Fibroblast of skin of scalp (primary cell): ENCODE measurements at regions not wholly inside any gene's neighbourhood (a gene's known extent, or its start where the extent isn't known, plus 50 kb on each side); places are given as distances from the start of the nearest gene placed in this dataset.

Source experiments
- DNase-seq: peaks from one replicate; pipeline ENCODE4 v3.0.0-alpha.2; 2013

DNA sequence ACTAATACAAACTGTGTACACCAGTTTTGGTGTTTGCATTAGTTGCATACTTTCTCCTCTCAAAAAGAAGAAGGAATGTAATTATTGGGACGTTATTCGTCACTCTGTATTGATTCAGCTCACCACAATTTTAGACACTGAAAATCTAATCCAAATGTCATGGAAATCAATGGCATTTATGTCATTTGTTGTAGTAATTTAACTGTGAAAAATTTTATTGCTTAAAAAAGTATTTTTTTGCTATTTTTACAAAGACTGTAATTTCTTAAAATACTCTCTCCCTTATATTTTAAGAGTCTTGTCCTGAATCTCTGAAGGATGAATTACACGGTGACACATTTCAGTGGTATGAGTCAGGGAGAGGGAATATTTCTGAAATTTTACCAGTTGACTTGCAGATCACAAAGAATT is 2117.6 kb downstream of the PCDH9 start:
- peak; percentile 82 for DNase-seq

DNA sequence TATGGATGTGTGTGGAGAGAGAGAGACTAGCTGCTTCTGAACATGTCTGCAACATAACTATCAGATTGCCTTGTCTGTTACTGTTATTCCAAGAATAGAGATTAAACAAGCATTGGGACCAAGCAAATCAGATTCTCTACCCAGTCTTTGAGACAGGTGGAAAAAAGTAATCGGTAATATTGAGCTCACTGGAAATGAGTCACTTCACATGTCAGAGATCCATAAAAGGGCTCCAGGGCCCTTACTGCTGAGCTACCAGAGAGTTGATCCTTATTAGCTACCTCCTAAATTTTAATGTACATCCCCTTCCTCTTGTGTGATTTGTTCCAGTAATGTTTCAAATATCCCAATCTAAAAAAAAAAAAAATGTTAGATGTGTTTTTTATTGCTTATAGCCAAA is 2118.0 kb downstream of the PCDH9 start:
- DNase-seq = no peak

DNA sequence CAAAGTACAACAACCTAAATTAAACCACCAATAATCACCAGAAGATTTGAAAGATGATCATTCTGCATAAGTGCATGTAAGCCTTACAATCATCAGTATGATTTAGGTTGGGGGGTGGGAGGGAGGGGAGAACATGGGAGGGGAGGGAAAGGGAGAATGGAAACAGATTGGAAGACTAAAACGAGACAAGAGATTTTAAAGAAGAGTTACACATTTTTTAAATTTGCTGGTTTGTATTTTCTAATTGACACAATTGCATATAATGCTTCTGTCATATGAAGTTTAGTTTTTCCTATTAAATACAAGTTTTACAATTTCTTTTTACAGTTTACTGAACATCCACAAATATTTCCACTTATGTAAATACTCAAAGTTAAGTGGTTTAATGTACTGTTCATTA is 2118.9 kb downstream of the PCDH9 start:
- no peak for DNase-seq

DNA sequence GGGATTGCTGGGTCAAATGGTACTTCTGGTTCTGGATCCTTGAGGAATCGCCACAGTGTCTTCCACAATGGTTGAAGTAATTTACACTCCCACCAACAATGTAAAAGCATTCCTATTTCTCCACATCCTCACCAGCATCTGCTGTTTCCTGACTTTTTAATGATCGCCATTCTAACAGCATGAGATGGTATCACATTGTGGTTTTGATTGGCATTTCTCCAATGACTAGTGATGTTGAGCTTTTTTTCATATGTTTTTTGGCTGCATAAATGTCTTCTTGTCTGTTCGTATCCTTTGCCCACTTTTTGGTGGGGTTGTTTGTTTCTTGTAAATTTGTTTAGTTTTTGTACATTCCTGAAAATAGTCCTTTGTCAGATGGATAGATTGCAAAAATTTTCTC is 2125.7 kb downstream of the PCDH9 start:
- peak; percentile 39 for DNase-seq

DNA sequence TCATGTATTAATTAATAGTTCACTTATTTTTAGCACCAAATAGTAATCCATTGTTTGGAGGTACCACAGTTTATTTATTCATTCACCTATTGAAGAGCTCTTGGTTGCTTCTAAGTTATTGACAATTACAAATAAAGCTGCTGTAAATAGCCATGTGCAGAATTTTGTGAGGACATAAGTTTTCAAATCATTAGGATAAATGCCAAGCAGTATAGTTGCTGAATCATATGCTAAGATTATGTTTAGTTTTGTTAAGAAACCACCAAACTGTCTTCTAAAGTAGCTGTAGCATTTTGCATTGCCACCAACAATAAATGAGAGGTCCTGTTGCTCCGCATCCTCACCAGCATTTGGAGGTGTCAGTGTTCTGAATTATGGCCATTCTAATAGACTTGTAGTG is 2126.8 kb downstream of the PCDH9 start:
- no peak for DNase-seq

DNA sequence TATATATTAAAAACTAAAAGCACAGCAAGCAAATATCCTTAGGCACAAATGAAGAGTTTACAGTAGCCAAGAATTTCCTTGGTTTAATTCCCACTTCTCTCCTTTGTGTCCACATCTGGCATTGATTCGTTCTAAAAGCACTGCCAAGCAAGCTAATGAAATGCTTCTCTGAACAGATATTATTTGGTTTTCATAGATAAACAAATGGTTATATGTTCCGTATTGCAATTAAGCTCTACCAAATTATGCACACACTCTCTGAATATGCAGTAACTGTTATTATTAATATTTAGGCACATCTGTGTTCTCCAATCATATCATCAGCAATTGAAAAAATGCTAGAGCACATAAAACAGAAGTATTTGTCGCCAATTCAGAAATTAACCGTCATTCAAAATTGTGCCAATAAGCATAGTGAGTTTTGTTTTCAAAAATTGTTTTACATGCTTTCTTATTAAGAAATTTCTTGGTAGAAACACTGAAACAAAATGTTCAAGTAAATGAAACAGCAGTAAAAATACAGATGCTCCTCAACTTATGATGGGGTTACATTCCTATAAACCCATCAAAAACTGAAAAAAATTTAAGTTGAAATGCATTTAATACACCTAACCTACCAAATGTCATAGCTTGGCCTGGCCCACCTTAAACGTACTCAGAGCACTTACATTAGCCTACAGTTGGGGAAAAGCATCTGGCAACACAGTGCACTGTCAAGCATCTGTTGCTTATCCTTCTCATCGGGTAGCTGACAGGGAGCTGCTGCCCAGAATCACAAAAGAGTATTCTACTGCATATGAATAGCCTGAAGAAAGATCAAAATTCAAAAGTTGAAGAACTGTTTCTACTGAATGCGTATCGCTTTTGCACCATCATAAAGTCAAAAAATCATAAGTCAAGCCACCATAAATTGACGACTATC is 2134.7 kb downstream of the PCDH9 start:
- peak; percentile 33 for DNase-seq

DNA sequence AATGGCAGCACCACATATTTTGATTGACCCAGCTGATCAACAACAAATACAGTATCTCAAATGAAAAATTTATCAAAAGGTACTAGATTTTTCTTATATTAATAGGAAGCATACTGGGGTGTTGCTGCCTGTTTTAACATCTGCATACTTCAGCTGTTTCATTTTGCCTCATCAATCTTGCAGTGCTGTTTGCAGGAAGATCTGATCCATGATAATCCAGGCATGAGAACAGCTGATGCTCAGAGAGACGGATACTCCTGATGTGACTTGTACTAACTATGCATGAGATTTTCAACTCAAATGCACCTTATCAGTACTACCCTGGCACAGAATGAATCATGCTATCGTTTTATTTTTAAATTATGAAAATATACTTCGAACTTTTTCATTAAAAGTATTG is 2136.8 kb downstream of the PCDH9 start:
- DNase-seq = no peak

DNA sequence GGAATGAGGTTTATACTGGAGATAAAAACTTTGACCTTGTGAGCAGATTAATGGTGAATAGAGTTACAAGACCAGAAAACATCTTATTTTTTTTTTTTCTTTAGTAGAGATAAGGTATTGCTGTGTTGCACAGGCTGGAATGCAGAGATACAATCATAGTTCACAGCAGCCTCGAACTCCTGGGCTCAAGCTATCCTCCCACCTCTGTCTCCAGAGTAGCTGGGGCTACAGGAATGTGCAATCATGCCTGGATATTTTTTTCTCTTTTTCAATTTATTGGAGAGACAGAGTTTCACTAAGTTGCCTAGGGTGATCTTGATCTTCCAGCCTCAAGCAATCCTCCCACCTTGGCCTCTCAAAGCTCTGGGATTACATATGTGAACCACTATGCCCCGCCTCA is 2139.1 kb downstream of the PCDH9 start:
- no peak for DNase-seq

DNA sequence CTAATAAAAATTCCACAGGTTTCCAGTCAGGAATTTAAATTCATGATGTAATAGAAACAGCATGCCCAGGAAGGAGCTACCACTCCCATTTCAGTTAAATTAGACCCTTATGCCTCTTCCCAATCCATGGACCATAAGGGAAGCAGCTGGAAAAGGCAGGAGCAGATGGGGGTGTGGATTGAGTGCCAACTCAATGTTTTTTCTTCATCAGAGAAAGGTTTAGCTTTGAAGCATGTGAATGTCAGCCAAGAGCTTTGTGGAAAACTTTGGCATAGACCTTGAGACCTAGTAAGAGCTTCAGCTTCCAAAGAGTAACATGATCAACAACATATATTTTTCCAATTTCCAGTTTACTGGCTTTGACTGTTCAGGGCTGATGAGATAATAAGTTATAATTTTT is 2139.9 kb downstream of the PCDH9 start:
- DNase-seq = no peak

DNA sequence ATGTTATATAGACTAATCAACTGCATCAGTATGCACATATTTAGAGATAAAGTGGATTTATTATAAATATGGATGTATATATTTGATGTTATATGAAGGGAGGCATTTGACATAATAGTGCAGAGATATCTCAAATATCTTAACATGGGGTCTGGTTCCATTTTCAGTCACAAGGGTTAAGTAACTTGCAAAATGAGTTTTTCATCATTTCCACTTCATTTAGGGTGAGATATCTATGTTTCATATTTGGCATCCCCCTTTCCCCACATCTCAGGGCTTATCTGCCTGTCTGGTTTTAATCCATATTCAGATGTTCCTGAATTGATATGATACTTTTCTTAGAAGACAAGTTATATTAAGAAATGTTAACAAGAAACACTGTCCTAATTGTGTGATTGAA is 2141.2 kb downstream of the PCDH9 start:
- no peak for DNase-seq

DNA sequence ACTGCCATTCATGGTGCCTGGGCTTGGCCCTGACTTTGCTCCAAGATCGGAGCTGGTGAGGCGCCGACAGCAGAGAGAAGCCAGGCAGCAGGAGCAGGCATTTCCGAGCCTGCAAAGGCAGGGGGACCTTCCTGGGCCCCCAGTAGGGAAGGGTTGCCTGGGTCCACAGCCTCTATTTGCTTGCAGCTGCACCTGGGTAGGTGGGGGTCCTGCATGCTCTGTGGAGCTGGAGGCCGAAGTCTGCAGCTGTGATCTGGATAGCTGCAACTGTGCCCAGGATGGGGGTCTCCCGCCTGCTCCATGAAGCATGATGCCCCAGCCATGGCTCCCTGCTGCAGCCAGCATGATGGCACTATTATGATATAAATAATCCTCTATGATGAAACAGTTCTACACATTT is 2144.2 kb downstream of the PCDH9 start:
- DNase-seq = no peak

DNA sequence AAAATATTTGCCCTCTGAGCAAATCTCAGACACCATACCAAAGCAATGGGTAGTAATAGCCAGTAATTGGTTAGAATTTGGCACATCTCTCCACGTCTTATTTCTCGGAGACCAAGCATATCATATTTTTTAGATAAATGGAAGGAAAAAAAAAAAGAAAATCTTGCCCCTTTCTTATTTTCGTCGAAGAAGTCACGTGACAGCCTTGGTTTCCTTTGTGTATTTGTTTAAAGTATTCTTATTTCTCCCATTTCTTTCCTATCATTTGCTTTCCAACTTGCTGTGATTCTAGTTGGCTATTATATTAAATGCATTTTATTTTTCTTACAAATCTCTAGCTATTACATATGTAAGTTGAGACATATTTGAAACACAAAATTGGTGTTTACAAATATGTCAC is 2155.9 kb downstream of the PCDH9 start:
- no peak for DNase-seq

DNA sequence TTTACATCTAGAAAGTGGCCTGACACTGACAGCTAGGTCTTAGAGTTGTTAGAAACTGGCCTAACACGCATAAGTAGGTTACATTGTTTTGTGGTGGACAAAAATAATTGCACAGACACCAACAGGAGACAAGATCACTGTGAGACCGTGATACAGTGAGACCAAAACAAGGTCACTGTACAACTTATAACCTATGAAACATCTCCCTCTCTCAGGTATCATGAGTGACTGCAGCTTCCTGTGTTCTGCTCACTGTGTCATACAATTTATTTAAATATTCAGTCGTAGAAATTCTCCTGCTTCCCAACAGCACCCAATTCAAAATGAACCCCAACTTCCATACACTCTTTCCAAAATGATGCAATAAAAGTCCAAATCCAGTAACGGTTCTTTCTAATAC is 2165.2 kb downstream of the PCDH9 start:
- DNase-seq = no peak

DNA sequence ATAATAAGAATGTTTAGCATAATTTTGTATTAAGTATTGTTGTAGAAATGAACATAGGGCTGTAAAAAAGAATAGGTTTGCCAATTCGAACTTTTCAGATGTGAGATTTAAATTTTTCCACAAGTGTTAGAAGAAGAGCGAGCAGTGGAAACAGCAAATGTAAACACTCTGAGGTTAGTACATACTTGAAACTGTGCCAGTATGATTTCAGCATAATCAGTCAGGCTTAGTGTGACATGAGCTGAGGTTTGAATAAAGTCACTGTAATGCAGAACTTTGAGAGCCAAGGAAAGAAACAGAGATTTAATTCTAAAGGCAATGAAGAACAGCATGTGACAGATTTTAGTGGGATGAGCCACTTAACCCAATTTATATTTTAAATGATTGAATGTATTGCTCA is 2166.4 kb downstream of the PCDH9 start:
- DNase-seq = peak; percentile 72

DNA sequence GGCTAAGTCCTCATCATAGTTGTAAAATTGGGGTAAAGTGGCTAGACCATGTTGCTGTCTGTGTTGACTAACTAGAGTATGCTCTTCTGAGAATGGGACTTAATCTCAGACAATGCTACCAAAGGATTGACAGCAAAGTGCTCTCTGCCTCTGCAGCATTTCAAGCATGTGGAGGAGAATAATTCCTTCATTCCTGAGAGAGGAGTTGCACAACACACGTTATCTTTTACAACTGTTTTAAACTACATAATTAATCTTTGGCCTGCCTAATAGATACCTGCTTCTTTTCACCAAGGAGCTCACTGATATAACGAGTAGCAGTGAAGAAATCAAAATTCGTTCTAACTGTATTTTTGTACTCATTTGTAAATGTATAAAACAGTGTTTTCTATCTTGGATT is 2172.2 kb downstream of the PCDH9 start:
- no peak for DNase-seq

DNA sequence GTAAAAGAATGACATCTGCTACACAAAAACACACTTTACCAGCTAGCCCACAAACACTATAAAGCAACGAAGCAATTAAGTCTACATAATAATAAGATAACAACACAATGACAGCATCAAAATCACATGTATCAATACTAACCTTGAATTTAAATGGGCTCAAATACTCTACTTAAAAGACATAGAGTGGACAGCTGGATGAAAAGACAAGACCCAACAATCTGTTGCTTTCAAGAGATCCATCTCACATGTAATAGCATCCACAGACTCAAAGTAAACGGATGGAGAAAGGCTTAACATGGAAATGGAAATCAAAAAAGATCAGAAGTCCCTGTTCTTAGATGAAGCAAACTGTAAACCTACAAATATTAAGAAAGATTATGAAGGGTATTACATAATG is 2175.9 kb downstream of the PCDH9 start:
- DNase-seq = no peak

DNA sequence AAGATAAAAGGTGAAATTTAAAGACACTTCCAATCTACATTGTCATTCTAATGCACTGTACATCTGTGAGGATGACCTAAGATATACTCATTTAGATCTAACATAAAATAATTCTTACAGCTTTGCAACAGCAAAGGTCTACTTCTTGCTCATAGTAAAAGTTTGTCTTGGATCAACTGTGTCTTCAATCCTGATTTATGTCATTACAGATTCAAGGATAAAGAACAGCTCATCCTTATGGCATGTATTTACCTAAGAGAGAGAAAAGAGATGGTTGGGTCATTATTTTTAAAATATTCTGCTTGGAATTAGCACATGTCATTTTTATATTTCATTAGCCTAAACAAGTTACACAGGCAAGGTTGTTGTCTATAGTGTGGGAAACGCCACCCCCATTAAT is 2193.1 kb downstream of the PCDH9 start:
- no peak for DNase-seq

DNA sequence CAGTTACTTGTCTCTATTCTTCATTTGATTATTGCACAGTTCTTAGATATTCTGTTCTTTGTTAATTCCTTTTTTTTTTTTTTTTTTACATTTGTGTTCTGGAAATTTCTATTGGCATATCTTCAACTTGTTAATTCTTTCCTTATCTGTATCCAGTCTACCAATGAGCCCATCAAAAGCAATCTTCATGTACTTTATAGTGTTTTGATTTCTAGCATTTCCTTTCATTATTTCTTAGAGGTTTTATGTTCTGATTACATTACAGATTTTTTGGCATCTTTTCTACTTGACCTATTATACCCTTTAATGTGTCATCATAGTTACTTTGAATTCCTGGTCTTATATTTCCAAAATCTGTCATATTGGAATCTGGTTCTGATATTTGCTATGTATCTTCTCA is 2194.8 kb downstream of the PCDH9 start:
- DNase-seq = no peak

DNA sequence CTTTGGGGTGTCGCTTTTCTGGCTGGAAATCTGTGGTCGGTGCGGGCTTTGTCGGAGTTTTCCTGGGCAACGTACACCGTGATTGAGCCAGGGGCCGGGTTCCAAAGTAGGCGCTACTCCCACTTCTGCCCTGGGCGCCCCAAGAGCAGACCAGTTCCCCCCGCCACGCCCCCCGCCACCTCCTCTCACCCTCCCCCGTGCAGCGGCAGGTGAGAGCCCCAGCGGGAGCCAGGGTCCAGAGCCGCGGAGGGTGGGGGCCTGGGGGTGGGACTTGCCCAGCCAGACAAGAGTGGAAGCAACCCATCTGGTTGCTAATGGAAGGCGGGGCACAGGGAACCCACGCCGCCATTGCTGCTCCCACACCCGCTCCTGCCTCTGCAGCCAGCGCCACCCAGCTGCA is 2195.9 kb downstream of the PCDH9 start:
- DNase-seq = no peak

DNA sequence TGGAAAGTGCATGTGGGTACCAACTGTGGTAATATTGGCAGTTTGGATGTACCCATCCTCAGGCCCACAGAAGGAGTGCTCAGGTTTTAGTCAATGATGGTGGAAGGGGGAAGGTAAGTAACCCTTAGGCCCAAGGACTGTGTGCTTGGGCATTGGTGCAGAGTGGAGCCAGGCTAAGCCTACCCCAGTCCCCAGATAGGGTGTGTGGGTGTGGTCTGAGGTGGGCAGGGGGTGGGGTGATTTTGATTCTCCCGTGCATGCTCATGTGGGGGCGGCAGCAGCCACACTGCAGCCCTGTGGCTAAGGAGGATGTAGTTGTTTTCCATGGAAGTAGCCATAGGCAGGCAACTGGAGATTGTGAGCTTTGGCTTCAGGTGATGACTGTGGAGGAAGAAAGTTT is 2197.3 kb downstream of the PCDH9 start:
- no peak for DNase-seq

DNA sequence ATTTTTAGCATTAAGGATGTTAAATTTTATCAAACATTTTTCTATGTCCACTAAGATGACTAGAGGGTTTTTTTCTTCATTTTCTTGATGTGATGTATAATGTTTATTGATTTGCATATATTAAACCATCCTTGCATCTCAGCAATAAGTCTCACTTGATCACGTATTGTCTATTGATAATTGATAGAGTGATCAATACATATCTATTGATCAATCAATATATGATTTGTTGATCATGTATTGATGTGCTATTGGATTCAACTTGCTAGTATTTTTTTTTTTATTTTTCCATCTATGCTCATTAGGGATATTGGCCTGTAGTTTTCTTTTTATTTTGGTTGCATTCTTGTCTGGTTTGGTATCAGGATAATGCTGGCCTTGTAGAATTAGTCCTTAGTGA is 2202.0 kb downstream of the PCDH9 start:
- no peak for DNase-seq

DNA sequence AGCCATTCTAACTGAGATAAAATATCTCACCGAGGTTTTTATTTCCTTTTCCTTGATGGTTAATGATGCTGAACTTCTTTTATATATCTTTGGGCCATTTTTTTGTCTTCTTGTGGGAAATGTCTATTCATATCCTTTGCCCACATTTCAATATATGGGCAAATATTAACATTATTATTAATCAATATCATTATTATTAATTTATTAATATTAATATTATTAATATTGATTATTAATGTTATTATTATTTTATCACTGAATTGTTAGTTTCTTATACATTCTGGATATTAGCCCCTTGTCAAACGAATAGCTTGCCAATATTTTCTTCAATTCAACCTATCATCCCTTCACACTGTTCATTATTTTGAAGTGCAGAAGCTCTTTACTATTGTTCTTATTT is 2203.6 kb downstream of the PCDH9 start:
- DNase-seq = no peak

DNA sequence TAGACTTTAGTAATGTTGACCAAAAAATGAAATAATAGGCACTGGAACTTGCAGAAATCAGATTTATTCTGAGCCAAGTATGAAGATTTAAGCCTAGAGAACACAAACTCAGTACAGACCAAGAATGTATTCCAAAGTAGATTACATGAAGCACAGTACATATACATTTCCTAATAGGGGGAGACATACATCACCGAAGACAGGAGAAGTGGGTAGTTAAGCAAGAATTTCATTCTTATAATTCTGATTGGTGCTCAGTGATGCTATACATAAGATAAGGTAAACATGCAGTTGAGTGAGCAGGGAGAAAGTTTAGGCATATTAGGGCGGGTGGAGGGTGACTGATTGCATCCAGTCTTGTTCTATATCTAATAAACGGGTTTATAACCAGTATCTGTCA is 2218.8 kb downstream of the PCDH9 start:
- no peak for DNase-seq

DNA sequence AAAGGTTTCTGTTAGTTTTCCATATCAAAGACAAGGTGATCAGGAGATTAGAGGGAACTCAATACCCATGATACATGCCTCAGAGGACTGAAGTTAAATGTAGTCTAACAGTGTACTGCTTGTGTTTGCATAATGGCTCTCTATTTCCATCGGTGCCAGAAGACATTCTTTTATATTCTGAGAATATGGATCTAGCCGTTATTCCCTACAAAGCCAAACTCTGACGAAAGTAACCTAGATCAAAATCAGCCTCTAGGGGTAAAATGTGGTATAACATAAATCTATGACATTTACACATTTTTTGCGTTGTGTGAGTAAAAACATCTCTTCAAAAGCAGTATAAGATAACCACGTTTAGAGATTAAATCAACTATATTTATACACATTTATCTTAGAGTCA is 2232.7 kb downstream of the PCDH9 start:
- DNase-seq = no peak
